Neural progenitor cell (in vitro differentiated cells): ENCODE measurements at regions not wholly inside any gene's neighbourhood (a gene's known extent, or its start where the extent isn't known, plus 50 kb on each side); places are given as distances from the start of the nearest gene placed in this dataset.

Experiments used
- CTCF ChIP-seq: fragments of 200-600 bp; sonication (generic); IDR thresholded peaks from 2 replicates; pipeline ENCODE4 v1.5.1; 2017; ENCODE audit warnings: antibody characterized with exemption, mild to moderate bottlenecking
- EZH2 ChIP-seq: fragments of 200-600 bp; sonication (generic); IDR thresholded peaks from 2 replicates; pipeline ENCODE4 v1.6.1; 2017; ENCODE audit warnings: antibody characterized with exemption, mild to moderate bottlenecking, moderate library complexity
- EZH2phosphoT487 ChIP-seq: fragments of 200-600 bp; sonication (generic); IDR thresholded peaks from 2 replicates; pipeline ENCODE4 v1.6.1; 2017; ENCODE audit warnings: antibody characterized with exemption

- TF ChIP-seq CTCF = no peak
- TF ChIP-seq EZH2 = no peak
- no peak for TF ChIP-seq EZH2phosphoT487
These were observed 250.3 kb downstream of the STK31 start for GRCh38 chr7:23960361-23960760.
